ENCODE measurements at regions not wholly inside any gene's neighbourhood (a gene's known extent, or its start where the extent isn't known, plus 50 kb on each side); places are given as distances from the start of the nearest gene placed in this dataset.

DNA sequence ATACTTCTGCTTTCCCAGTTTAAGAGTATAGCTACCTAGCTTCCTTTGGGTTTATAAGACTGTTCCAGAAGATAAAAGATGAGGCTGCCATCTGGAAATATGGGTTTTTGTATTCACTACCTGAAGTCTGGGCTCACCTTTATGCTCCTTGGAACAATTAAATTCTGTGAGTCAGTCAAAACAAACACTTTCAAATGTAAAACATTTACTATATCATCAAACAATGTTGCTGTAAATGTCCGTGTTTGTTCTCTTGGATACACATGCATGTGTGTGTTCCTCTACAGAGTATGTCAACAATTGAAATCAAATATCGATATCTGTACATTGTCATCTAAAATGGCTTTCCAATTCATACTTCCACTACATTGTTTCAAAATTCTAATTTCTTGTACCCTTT lies 525.6 kb downstream of the MDFIC start:
- DNase-seq, result no peak

DNA sequence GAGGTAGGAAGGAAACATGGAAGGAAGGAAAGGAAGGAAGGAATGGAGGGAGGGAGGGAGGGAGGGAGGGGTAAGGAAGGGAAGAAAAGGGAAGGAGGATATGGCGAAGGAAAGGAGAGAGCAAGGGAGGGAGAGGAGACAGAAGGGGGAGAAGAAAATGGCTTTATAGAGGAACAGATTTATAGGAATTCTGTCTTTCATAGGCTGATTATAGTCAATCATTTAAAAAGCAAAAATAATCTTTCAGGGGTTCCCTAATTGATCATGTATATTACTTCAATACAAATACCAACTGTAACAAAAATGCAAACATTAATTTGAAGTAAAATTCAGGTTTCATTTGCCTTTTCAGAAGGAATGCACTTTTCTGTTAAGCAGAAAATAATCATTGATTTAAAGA lies 519.1 kb downstream of the MDFIC start:
- no peak for DNase-seq

DNA sequence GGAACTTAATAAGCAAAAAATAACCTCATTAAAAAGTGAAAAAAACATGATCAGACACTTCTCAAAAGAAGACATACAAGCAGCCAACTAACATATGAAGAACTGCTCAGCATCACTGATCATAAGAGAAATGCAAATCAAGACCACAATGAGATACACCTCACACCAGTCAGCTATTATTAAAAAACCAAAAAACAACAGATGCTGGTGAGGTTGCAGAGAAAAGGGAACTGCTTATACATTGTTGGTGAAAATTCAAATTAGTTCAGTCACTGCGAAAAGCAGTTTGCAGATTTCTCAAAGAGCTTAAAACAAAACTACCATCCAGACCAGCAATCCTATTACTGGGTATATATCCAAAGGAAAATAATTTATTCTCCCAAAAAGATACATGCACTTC lies 513.3 kb downstream of the MDFIC start:
- DNase-seq, result no peak

GRCh38 chr7:115429918-115430317 lies 508.0 kb downstream of the MDFIC start:
- DNase-seq, result no peak

DNA sequence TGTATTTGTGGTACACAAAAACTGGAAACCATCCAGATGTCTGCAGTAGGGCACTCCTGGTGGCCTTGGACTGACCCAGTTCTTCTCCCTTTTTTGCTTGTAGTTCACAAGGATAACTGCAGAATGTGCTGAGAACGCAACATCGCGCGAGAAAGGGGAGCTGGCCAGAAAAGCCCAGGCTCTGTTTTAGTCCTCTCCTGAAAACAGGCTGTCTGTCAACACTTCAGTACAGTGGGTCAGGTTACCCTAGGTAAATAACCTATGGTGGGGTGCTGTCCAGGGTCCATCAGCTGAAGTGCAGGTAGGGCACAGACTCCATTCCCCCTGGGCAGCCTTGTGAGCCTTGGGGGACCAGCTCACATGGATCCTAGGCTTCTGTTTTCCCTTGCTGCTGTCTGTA lies 495.8 kb downstream of the MDFIC start:
- no peak for DNase-seq

GRCh38 chr7:115410972-115411686 lies 489.2 kb downstream of the MDFIC start:
- no peak for DNase-seq

- no peak for DNase-seq
Observed at GRCh38 chr7:115410434-115410820, 488.5 kb downstream of the MDFIC start.

DNA sequence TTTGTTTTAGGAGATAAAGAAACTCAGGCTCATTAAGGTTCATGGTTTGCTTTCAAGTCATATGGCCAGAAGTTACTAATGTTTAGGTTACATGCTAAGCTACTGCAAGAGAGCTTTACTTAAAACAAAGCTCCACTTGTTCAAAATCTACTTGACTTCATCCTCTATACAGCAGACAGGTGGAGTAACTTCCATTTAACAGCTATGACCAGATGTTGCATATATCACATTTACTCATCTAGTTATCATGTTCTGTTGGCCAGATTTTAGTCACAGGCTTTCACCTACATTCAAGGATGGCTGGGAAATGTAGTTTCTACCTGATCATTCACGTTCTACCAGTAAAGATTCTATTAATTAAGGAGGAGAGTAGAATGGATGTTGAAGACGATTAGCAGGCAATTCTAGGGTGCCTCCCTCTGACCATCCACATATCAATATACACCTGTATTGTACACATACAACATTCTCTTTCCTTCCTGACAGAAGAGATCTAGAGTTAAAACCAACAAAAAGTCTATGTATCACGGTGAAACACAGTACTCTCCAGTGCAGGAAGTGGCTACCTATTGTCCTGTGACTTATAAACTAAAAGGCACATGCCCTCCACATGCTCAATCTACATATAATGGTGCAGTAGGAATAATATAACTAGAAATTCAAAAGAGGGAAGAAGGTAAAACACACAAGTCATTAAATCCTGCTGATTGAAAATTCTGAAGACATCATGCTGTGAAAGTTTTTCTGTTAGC lies 488.0 kb downstream of the MDFIC start:
- DNase-seq, result no peak

- no peak for DNase-seq
Observed at GRCh38 chr7:115406219-115406618, 484.3 kb downstream of the MDFIC start.

- DNase-seq, result no peak
Observed at GRCh38 chr7:115387137-115387536, 465.2 kb downstream of the MDFIC start.

- no peak for DNase-seq
Observed at GRCh38 chr7:115379321-115379720, 457.4 kb downstream of the MDFIC start.

DNA sequence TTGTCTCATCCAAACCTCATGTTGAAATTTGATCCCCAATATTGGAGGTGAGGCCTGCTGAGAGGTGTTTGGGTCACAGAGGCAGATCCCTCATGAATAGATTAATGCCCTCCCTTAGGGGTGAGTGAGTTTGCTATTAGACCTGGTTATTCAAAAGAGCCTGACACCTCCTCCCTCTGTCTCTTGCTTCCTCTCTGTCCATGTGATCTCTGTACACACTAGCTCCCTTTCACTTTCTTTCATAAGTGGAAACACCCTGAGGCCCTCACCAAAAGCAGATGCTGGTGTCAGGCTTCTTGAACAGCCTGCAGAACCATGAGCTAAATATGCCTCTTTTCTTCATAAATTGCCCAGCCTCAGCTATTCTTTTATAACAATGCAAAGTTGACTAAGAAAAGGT lies 447.1 kb downstream of the MDFIC start:
- DNase-seq, result no peak

GRCh38 chr7:115363916-115364315 lies 442.0 kb downstream of the MDFIC start:
- DNase-seq, result no peak

- DNase-seq, result no peak
Observed at GRCh38 chr7:115359955-115360354, 438.1 kb downstream of the MDFIC start.

GRCh38 chr7:115359119-115359518 lies 437.2 kb downstream of the MDFIC start:
- DNase-seq, result no peak

- no peak for DNase-seq
Observed at GRCh38 chr7:115357703-115357999, 435.8 kb downstream of the MDFIC start.

DNA sequence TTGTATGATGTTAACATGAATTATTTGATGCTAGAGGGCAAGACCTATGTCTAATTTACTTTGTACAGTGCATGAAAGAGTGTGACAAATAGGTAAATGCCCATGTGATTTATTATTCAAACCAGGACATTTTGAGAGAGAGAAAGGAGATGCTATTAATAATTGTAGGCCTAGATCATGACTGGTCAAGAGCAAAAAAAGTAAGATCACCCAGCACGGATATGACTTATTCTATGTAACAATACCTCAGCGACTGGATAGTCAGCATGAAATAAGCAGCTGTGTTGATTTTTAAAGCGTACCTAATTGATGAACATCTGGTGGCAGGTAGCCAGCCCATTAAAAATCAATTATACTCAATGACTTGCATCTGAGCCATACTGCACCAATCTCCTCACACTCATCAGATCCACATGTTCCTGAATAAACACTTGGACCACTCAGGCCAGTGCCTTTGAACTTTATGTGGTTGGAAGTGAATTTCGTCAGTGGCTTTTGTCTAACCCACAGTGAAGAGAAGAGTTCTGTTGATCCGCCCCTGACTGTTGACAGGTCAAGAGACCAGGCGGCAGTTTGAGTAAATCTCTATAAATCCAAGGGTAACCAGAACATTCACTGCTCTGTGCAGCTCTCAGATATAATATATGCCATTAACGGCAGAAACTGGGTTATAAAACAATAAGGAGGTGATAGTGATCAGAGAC lies 435.3 kb downstream of the MDFIC start:
- no peak for DNase-seq

GRCh38 chr7:115356139-115356746 lies 434.3 kb downstream of the MDFIC start:
- DNase-seq, result peak in 1 of 2 experiments; percentile 16

- no peak for DNase-seq
Observed at GRCh38 chr7:115354925-115355324, 433.0 kb downstream of the MDFIC start.

DNA sequence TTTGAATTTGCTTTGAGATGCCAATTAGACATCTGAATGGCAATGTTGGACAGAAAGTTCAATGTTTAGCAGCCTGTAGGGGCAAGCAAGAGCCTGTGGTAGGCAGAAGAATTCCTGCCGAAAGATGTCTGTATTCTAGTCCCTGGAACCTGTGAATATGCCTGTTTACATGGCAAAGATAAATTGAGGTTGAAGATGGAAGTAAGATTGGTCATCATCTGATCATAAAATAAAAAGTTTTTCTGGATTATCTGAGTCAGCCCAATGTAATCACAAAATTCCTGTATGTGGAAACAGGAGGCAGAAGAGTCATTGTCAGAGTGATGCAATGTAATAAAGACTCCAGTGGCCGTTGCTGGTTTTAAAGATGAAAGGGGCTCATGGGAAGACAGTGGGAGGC lies 430.5 kb downstream of the MDFIC start:
- DNase-seq, result no peak

GRCh38 chr7:115350764-115351163 lies 428.9 kb downstream of the MDFIC start:
- no peak for DNase-seq

DNA sequence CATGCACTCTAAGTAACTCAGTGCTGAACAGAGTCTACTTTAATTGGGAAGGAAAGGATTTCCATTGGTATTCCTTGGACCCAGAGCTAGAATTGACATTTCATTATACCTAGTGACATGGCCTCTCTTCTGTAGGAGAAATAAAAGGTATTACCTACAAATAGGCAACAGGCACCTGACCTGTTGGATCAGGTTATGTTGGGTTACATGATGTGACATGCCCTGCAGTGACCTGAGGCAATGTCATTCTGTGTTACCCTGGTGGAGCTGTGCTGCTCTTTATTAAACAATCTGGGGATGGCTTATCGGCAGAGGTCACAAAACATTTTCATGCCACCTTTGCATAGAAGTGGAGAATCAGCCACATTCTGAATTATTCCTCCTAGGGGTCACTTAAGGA lies 427.7 kb downstream of the MDFIC start:
- DNase-seq, result no peak

DNA sequence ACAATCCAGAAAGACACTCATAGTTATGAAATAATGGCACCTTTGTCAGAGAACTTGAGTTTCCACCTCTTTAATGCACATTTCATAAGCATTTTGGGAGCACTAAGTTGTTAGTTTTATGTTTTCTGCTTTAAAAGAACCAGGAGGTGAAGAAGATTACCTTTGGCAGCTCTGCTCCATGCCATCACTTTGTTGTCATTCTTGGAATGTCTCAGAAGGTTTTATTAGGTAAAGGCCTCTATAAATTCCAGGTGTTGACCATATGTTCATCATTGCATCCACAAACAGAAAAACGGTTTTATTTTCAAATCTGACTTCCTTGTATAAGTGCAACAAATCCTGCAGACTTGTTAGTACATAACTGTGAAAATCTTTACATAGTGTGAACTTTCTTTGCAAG lies 424.8 kb downstream of the MDFIC start:
- DNase-seq, result no peak

- peak in 1 of 2 experiments; percentile 42 for DNase-seq
Observed at GRCh38 chr7:115340828-115341227, 418.9 kb downstream of the MDFIC start.

Data from SW 1271 (cell line).